DND-41 (cell line): ENCODE measurements at regions not wholly inside any gene's neighbourhood (a gene's known extent, or its start where the extent isn't known, plus 50 kb on each side); places are given as distances from the start of the nearest gene placed in this dataset.
"Not testable (repeated sequence)": the region's sequence is repeated elsewhere in the genome, so short reads cannot be mapped to it uniquely, and the experiment has no call there.

Experiments
- ATAC-seq: fragments of 200-7000 bp; cut with Tn5 transposase; 3 replicates; pipeline ENCODE4 v1.9.1; 2021; ENCODE audit warnings: low read depth; ENCODE audit not compliant: insufficient read depth
- DNase-seq: peaks from one replicate; pipeline ENCODE4 v3.0.0-alpha.2; 2020
- H2AFZ ChIP-seq: 2 replicates; pipeline ENCODE4 v1.6.0; 2012; ENCODE audit warnings: low read depth, low read length
- H3K27ac ChIP-seq: 2 replicates; pipeline ENCODE4 v1.5.1; 2012; ENCODE audit warnings: low read length, inconsistent platforms
- H3K27me3 ChIP-seq: fragments of 200-600 bp; sonication (generic); 2 replicates; pipeline ENCODE4 v1.6.0; 2012; ENCODE audit warnings: low read length, mild to moderate bottlenecking, inconsistent platforms; ENCODE audit not compliant: insufficient read depth, poor library complexity
- H3K36me3 ChIP-seq: 2 replicates; pipeline ENCODE4 v1.5.1; 2012; ENCODE audit warnings: low read length, inconsistent platforms; ENCODE audit not compliant: insufficient read depth
- H3K4me1 ChIP-seq: 2 replicates; pipeline ENCODE4 v1.5.1; 2012; ENCODE audit warnings: mild to moderate bottlenecking, low read length; ENCODE audit not compliant: insufficient read depth
- H3K4me2 ChIP-seq: 2 replicates; pipeline ENCODE4 v1.6.0; 2012; ENCODE audit warnings: mild to moderate bottlenecking, moderate library complexity, low read length, inconsistent platforms; ENCODE audit not compliant: insufficient read depth
- H3K4me3 ChIP-seq, 2 experiments: fragments of 200-600 bp in 1 of 2; shearing (Covaris generic) in 1 of 2; 2 replicates each; pipeline ENCODE4 v1.5.1; 2012 to 2016; ENCODE audit warnings: inconsistent platforms in 2 of 2, low read length in 2 of 2, mild to moderate bottlenecking in 2 of 2, low read depth in 1 of 2, moderate library complexity in 1 of 2
- H3K79me2 ChIP-seq: 2 replicates; pipeline ENCODE4 v1.6.0; 2012; ENCODE audit warnings: low read length, inconsistent platforms; ENCODE audit not compliant: insufficient read depth
- H3K9ac ChIP-seq: 2 replicates; pipeline ENCODE4 v1.6.0; 2012; ENCODE audit warnings: low read depth, mild to moderate bottlenecking, inconsistent platforms, low read length, moderate library complexity
- H3K9me3 ChIP-seq: 2 replicates; pipeline ENCODE4 v1.5.1; 2012; ENCODE audit warnings: low read length, moderate library complexity, mild to moderate bottlenecking, inconsistent platforms; ENCODE audit not compliant: insufficient read depth, severe bottlenecking
- H4K20me1 ChIP-seq: 2 replicates; pipeline ENCODE4 v1.6.0; 2012; ENCODE audit warnings: low read length; ENCODE audit not compliant: insufficient read depth
- EZH2 ChIP-seq: IDR thresholded peaks from 3 replicates; pipeline ENCODE4 v1.6.1; 2012; ENCODE audit warnings: borderline replicate concordance, low read depth, mild to moderate bottlenecking, moderate library complexity, low read length, inconsistent platforms; ENCODE audit not compliant: severe bottlenecking
- TF ChIP-seq, protein P1 (sequence below): IDR thresholded peaks from 2 replicates; pipeline ENCODE4 v1.5.1; 2012; ENCODE audit warnings: borderline replicate concordance, low read length, moderate library complexity, mild to moderate bottlenecking; ENCODE audit not compliant: poor library complexity, severe bottlenecking; ENCODE audit errors: extremely low read depth

DNA sequence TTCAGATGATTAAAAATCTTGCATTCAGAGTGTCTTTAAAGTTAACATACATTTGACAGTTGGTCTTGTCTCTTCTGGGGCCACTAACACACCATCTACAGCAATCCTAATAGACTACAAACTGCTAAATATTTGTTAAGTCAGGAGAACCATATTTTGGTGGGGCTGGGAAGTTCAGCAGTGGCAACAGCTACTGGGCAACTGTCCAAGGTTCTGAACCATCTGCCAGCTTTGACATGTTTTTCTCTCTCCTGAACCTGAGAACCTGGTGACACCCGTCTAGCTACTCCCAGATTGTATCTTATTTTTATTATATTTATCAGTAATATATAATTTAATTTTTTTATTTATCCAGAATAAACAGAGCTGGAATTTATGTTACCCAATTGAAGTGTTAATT is 199.0 kb upstream of the DPYD start:
- no peak overlapping the region for H2AFZ ChIP-seq
- H3K4me1 ChIP-seq, result no peaks in the 10 kb centered on the region
- no peak overlapping the region for H3K9ac ChIP-seq
- no peak for TF ChIP-seq EZH2
- TF ChIP-seq, protein P1, sequence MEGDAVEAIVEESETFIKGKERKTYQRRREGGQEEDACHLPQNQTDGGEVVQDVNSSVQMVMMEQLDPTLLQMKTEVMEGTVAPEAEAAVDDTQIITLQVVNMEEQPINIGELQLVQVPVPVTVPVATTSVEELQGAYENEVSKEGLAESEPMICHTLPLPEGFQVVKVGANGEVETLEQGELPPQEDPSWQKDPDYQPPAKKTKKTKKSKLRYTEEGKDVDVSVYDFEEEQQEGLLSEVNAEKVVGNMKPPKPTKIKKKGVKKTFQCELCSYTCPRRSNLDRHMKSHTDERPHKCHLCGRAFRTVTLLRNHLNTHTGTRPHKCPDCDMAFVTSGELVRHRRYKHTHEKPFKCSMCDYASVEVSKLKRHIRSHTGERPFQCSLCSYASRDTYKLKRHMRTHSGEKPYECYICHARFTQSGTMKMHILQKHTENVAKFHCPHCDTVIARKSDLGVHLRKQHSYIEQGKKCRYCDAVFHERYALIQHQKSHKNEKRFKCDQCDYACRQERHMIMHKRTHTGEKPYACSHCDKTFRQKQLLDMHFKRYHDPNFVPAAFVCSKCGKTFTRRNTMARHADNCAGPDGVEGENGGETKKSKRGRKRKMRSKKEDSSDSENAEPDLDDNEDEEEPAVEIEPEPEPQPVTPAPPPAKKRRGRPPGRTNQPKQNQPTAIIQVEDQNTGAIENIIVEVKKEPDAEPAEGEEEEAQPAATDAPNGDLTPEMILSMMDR, result no peak
- ATAC-seq (peak; percentile 72), DNase-seq (peak; percentile 59)
- no peaks in the 10 kb centered on the region for H3K27me3 ChIP-seq
- H3K27ac ChIP-seq, result no peak overlapping the region
- H3K4me2 ChIP-seq, result no peak overlapping the region
- no peaks in the 10 kb centered on the region for H4K20me1 ChIP-seq
- H3K36me3 ChIP-seq, result no peaks in the 10 kb centered on the region
- H3K79me2 ChIP-seq, result no peaks in the 10 kb centered on the region
- H3K9me3 ChIP-seq, result no peaks in the 10 kb centered on the region
- H3K4me3 ChIP-seq, result no peak overlapping the region

DNA sequence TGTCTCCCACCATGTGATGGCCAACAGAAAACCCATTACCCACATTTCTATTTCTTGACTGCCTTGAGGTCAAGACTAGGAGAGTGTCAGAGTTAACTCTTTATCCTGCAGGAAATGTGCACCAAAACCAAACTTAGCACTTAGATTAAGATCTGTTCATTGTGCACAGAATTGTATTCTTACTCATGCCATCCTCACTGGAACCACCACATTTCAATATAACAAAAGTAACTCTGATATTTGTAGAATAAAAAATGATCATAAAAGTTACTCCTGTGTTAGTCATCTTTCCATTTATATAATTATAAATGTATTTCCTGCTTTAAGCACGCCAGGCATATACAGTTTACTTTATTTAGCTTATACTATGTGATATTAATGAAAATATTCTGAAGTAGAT is 193.0 kb upstream of the DPYD start:
- no peaks in the 10 kb centered on the region for H3K27me3 ChIP-seq
- no peaks in the 10 kb centered on the region for H3K4me1 ChIP-seq
- no peak overlapping the region for H3K9ac ChIP-seq
- no peaks in the 10 kb centered on the region for H4K20me1 ChIP-seq
- no peaks in the 10 kb centered on the region for H3K9me3 ChIP-seq
- TF ChIP-seq EZH2, result no peak
- TF ChIP-seq, protein P1, result no peak
- H3K79me2 ChIP-seq, result no peaks in the 10 kb centered on the region
- no peak overlapping the region for H3K4me2 ChIP-seq
- H3K27ac ChIP-seq, result no peak overlapping the region
- no peak overlapping the region for H3K4me3 ChIP-seq
- DNase-seq (no peak), ATAC-seq (no peak)
- no peaks in the 10 kb centered on the region for H3K36me3 ChIP-seq
- H2AFZ ChIP-seq, result no peak overlapping the region

DNA sequence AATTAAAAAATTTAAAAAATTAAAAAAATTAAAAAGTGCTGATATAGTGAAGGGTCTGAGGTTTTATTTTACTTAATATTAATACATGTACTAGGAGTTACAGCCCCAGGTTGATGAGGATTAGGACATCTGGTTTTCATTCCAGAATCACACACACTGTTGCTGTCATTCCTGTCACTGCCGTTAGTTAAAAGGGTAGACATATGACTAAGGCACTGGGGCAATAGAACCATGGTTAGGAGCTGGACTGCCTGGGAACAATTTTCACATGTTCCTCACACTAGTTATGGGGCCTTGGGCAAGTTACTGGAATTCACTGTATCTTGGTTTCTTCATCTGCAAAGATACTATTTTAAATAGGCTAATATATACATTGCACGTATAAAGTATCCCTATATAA is 191.8 kb upstream of the DPYD start:
- H3K4me1 ChIP-seq, result peaks cover 4% of the 10 kb centered on the region; the same call in 1 of the 2 replicates
- H3K4me2 ChIP-seq, result no peak overlapping the region
- TF ChIP-seq EZH2, result no peak
- TF ChIP-seq, protein P1, result no peak
- no peaks in the 10 kb centered on the region for H3K79me2 ChIP-seq
- no peak overlapping the region for H2AFZ ChIP-seq
- H3K4me3 ChIP-seq, result no peak overlapping the region
- no peaks in the 10 kb centered on the region for H3K27me3 ChIP-seq
- peaks cover 3% of the 10 kb centered on the region for H3K9me3 ChIP-seq
- no peaks in the 10 kb centered on the region for H3K36me3 ChIP-seq
- no peak overlapping the region for H3K9ac ChIP-seq
- H4K20me1 ChIP-seq, result no peaks in the 10 kb centered on the region
- DNase-seq (no peak), ATAC-seq (no peak)
- no peak overlapping the region for H3K27ac ChIP-seq

DNA sequence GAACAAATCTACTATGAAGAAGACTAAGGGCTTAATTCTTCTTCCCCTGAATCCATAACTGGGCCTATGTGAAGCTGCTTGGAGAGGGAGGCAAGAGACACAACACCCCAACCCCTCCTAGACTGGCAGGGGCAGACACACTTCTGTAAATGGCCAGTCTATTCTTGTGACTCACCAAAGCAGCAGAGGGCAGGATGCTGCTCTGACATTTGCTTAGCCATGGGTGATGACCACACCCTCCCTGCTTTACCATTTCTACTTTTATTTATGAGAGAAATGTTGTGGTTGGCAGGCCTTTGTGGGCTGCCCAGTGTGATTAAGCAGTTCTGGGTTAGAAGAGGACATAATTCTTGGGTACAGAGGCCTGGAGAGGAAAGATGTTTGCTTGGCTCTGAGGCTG is 189.8 kb upstream of the DPYD start:
- Histone ChIP-seq H3K4me1 (peaks cover 4% of the 10 kb centered on the region; the same call in 1 of the 2 replicates), H3K36me3 (no peaks in the 10 kb centered on the region), H3K9ac (no peak overlapping the region), H2AFZ (no peak overlapping the region), H3K27ac (no peak overlapping the region), H4K20me1 (no peaks in the 10 kb centered on the region), H3K27me3 (no peaks in the 10 kb centered on the region), H3K4me3 (no peak overlapping the region), H3K9me3 (peaks cover 11% of the 10 kb centered on the region), H3K4me2 (no peak overlapping the region), H3K79me2 (no peaks in the 10 kb centered on the region)
- DNase-seq (no peak), ATAC-seq (peak; percentile 17; the same call in 1 of the 3 replicates)
- TF ChIP-seq EZH2, result no peak
- TF ChIP-seq, protein P1, result no peak

DNA sequence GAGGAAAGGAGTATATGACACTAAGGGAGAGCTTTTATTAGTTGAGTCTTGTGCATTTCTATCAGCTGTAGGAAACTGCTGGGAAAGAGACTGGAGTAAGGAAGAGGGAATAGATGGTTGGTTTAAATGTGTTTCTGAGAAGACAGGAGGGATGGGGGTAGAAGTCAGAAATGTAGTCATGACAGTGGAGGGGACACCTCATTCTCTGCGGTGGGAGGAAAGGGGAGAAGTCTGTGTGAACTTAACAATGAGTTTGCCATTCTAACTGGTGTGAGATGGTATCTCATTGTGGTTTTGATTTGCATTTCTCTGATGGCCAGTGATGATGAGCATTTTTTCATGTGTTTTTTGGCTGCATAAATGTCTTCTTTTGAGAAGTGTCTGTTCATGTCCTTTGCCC is 187.5 kb upstream of the DPYD start:
- H3K36me3 ChIP-seq, H3K27me3 ChIP-seq, H2AFZ ChIP-seq, H3K27ac ChIP-seq, H3K4me3 ChIP-seq, H3K4me1 ChIP-seq, H4K20me1 ChIP-seq, H3K4me2 ChIP-seq, H3K79me2 ChIP-seq, H3K9ac ChIP-seq: not testable (repeated sequence)
- H3K9me3 ChIP-seq, result peaks cover 11% of the 10 kb centered on the region
- DNase-seq (peak; percentile 12), ATAC-seq (peak; percentile 68)
